ENCODE measurements at regions not wholly inside any gene's neighbourhood (a gene's known extent, or its start where the extent isn't known, plus 50 kb on each side); places are given as distances from the start of the nearest gene placed in this dataset.
A peak's percentile ranks its signal among the peaks of the same experiment; 100 is the strongest.

DNA sequence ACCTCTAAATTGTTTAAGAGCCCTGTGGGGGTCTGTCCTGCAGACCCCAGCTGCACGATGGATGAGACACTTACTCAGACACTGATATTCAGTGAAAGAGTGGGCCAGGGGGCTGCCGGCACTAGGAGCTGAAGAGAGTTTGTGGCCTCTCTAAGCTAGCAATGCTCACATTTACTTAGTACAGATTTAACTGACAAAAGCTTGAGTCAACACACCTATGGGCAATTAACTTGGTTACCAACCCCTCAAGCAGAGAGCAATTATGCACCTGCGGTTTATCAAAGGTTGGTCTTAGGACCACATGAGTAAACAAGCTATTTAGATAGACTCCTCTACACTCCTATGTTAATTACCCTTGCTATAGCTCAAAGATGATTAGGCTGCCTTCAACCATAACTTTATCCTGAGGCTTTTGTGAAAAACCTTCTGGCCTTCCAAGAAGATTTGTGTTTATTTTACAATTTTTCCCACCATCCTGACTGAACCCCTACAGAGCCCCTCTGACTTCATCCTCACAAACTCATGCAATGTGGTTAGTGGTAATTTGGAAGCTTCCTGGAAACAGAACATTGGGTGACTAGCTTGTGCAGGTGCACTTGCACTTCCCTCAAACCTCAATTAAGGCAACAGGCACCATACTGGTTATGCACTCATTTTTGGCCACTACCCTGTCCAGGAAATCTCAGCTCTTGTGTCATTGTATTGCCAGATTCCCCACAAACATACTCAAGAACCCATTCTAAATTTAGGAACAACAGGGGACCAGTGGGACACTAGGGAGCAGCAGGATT, 234.4 kb upstream of the ITM2A start:
- no peak overlapping the region for H3K4me3 ChIP-seq (ENCODE audit: low read depth, low read length)
- no peak for DNase-seq (ENCODE audit: low read depth)
- TF ChIP-seq, protein P1, sequence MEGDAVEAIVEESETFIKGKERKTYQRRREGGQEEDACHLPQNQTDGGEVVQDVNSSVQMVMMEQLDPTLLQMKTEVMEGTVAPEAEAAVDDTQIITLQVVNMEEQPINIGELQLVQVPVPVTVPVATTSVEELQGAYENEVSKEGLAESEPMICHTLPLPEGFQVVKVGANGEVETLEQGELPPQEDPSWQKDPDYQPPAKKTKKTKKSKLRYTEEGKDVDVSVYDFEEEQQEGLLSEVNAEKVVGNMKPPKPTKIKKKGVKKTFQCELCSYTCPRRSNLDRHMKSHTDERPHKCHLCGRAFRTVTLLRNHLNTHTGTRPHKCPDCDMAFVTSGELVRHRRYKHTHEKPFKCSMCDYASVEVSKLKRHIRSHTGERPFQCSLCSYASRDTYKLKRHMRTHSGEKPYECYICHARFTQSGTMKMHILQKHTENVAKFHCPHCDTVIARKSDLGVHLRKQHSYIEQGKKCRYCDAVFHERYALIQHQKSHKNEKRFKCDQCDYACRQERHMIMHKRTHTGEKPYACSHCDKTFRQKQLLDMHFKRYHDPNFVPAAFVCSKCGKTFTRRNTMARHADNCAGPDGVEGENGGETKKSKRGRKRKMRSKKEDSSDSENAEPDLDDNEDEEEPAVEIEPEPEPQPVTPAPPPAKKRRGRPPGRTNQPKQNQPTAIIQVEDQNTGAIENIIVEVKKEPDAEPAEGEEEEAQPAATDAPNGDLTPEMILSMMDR (IDR thresholded peaks at IDR 0.05; ENCODE audit: insufficient read depth, low read depth, low read length, missing control alignments), result no peak

DNA sequence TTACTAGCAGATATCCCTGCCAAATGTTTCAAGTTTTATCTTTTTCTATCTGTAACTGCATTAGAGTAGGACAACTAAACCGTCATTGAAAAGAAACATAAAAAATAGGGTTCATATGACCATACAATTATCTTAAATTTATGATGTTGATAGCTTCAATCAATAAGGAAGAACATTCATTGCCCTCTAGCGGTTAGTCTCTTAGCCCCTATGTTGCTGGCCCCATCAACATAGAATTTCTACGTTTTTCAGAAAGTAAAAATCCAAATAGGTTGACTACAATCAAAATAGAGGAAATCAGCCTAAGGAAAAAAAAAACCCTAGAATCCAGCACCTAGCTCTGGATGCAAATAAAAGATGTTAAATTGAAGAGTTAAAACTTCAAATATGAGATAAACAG, 225.1 kb upstream of the ITM2A start:
- no peak for DNase-seq (ENCODE audit: low read depth)
- TF ChIP-seq, protein P1 (IDR thresholded peaks at IDR 0.05; ENCODE audit: insufficient read depth, low read depth, low read length, missing control alignments), result peak; percentile 6
- no peak overlapping the region for H3K4me3 ChIP-seq (ENCODE audit: low read depth, low read length)

DNA sequence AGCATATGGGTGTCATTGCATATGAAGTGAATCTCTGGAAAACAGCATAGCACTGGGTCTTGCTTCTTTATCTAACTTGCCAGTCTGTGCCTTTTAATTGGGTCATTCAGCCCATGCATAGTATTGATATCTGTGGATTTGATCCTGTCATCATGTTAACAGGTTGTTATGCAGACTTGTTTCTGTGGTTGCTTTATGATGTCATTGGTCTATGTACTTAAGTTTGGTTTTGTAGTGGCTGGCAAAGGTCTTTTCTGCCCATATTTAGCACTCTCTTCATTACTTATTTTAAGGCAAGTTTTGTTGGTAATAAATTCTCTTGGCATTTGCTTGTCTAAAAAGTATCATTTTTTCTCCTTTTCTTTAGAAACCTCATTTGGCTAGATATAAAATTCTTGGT, 221.1 kb upstream of the ITM2A start:
- TF ChIP-seq, protein P1 (IDR thresholded peaks at IDR 0.05; ENCODE audit: insufficient read depth, low read depth, low read length, missing control alignments), result no peak
- DNase-seq (ENCODE audit: low read depth), result no peak
- no peak overlapping the region for H3K4me3 ChIP-seq (ENCODE audit: low read depth, low read length)

DNA sequence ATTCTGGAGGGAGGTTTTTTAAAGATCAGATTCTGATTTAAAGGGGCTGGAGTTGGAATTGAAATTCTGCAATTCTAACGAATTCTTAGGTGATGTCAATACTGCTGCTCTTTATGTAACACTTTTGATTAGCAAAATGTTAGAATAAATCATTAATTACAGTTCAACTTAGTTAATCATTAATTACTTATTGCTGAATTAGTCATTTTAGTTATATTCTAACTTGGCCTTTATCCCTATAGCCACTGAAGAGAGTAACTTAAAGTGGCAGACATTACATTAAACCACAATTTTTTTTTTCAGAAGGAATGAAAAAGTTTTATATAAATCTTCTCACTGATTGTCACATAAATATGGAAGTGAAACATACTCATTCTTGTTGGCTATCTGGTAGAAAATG, 206.6 kb upstream of the ITM2A start:
- H3K4me3 ChIP-seq (ENCODE audit: low read depth, low read length), result no peak overlapping the region
- TF ChIP-seq, protein P1 (IDR thresholded peaks at IDR 0.05; ENCODE audit: insufficient read depth, low read depth, low read length, missing control alignments), result no peak
- no peak for DNase-seq (ENCODE audit: low read depth)

DNA sequence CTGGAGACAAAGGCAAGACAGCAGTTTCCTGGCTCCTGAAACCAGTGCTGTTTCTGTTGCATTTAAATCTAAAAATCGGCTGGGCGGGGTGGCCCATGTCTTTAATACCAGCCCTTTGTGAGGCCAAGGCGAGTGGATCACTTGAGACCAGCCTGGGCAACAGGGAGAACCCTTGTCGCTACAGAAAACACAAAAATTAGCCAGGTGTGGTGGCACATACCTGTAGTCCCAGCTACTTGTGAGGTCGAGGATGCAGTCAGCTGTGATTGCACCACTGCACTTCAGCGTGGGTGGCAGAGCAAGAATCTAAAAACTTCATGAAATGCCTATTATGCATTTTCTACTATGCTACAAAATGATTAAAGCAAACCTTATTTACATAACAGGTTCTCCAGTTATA, 205.4 kb upstream of the ITM2A start:
- no peak for DNase-seq (ENCODE audit: low read depth)
- TF ChIP-seq, protein P1 (IDR thresholded peaks at IDR 0.05; ENCODE audit: insufficient read depth, low read depth, low read length, missing control alignments), result no peak
- no peak overlapping the region for H3K4me3 ChIP-seq (ENCODE audit: low read depth, low read length)

DNA sequence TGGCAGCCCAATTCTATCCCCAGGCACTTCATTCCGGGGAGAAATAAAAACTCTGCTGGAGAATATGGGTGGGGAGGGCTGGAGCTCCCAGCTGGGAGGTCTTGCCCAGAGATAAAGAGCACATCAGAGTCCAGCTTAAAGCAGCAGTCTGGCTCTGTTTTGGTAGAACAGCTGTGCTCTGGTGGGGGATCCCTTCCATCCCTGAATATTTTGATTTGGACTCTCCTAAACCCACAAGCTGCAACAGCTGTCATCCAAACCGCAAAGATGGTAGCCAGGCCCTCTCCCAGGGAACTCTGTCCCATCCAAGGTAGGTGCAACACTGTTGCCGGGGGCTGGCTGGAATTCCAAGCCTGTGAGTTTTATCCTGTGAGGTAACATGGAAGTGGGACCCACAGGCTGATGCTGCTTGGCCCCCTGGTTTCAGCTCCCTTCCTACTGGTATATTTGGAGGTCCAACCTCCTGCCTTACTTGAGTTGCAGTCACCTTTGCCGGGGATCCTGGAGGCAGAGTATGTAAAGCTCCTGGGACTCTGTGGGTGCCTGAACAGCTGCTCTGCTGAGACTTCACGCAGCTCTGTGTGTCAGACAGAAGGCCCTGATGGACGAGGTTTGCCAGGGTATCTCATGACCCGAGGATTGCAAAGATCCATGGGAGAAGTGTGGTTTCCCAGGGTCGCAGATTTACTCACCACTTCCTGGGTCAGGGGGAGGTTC, 203.5 kb upstream of the ITM2A start:
- DNase-seq (ENCODE audit: low read depth), result no peak
- H3K4me3 ChIP-seq (ENCODE audit: low read depth, low read length), result no peak overlapping the region
- TF ChIP-seq, protein P1 (IDR thresholded peaks at IDR 0.05; ENCODE audit: insufficient read depth, low read depth, low read length, missing control alignments), result no peak
